Caco-2 (cell line): ENCODE measurements at regions not wholly inside any gene's neighbourhood (a gene's known extent, or its start where the extent isn't known, plus 50 kb on each side); places are given as distances from the start of the nearest gene placed in this dataset.

Experiments
- BruUV-seq: library from RNA; stranded (reverse); fragments of 400-500 nt; replicated peaks from 2 replicates; lab custom pipeline; 2021; lab: Mats Ljungman, UMichigan
- CTCF ChIA-PET: fragments of 300-600 bp; sonication (Branson Sonifier 250); formaldehyde crosslinking; loops from one replicate; lab custom pipeline; 2022; ENCODE audit warnings: antibody characterized with exemption; lab: Charles Lee
- POLR2A ChIA-PET: fragments of 300-600 bp; sonication (Branson Sonifier 250); formaldehyde crosslinking; loops from one replicate; lab custom pipeline; 2022; ENCODE audit warnings: antibody characterized with exemption; lab: Charles Lee
- DNase-seq, 2 experiments: peaks; one replicate each; pipeline versions ENCODE4 v3.0.0 to v3.0.0-alpha.2; 2020 to 2022
- H3K27me3 ChIP-seq: replicated peaks from 2 replicates; pipeline ENCODE4 v1.6.0; 2011; ENCODE audit warnings: low read length; ENCODE audit not compliant: control insufficient read depth, insufficient read depth
- H3K36me3 ChIP-seq: 2 replicates; pipeline ENCODE4 v1.5.1; 2011; ENCODE audit warnings: low read length; ENCODE audit not compliant: control insufficient read depth, insufficient read depth
- H3K4me1 ChIP-seq: fragments of 250-450 bp; sonication (Bioruptor Pico); 2 replicates; pipeline ENCODE4 v1.5.1; 2020; ENCODE audit warnings: mild to moderate bottlenecking
- H3K4me3 ChIP-seq: 2 replicates; pipeline ENCODE4 v1.5.1; 2011; ENCODE audit warnings: low read depth, mild to moderate bottlenecking, control low read depth, low read length
- H3K9me3 ChIP-seq: fragments of 250-450 bp; sonication (Bioruptor Pico); 2 replicates; pipeline ENCODE4 v1.5.1; 2020; ENCODE audit warnings: mild to moderate bottlenecking, moderate library complexity
- H3K27ac Mint-ChIP-seq: one replicate; pipeline ENCODE4 v1.8.0; 2022; ENCODE audit warnings: mixed read lengths; ENCODE audit not compliant: unreplicated experiment
- H3K27me3 Mint-ChIP-seq: one replicate; pipeline ENCODE4 v1.8.0; 2022; ENCODE audit warnings: mixed read lengths; ENCODE audit not compliant: insufficient read depth, unreplicated experiment
- H3K36me3 Mint-ChIP-seq: one replicate; pipeline ENCODE4 v1.8.0; 2022; ENCODE audit warnings: mild to moderate bottlenecking, mixed read lengths; ENCODE audit not compliant: insufficient read depth, unreplicated experiment
- H3K4me1 Mint-ChIP-seq: one replicate; pipeline ENCODE4 v1.8.0; 2022; ENCODE audit warnings: low read depth, mixed read lengths; ENCODE audit not compliant: unreplicated experiment
- H3K4me3 Mint-ChIP-seq: one replicate; pipeline ENCODE4 v1.8.0; 2022; ENCODE audit warnings: mild to moderate bottlenecking, moderate library complexity, mixed read lengths; ENCODE audit not compliant: unreplicated experiment
- H3K9me3 Mint-ChIP-seq: one replicate; pipeline ENCODE4 v1.8.0; 2022; ENCODE audit warnings: mixed read lengths; ENCODE audit not compliant: unreplicated experiment
- intact Hi-C: fragments of 100-400 bp; cut with micrococcal nuclease; formaldehyde crosslinking; loops from one replicate; pipeline ENCODE4 v1.10.0; 2022; ENCODE audit not compliant: unreplicated experiment
- TF ChIP-seq, protein P1 (sequence below), 2 experiments: fragments of 200-600 bp in 1 of 2; IDR thresholded peaks; 1 replicate in 1 of 2; 2 replicates in 1 of 2; pipeline versions ENCODE4 v1.5.1 to v1.8.0; 2011 to 2022; ENCODE audit warnings: antibody characterized with exemption in 1 of 2, control low read depth in 1 of 2, inconsistent platforms in 1 of 2, low read depth in 1 of 2, low read length in 1 of 2, mild to moderate bottlenecking in 1 of 2, moderate library complexity in 1 of 2; ENCODE audit not compliant: insufficient read depth in 1 of 2, severe bottlenecking in 1 of 2, unreplicated experiment in 1 of 2

DNA sequence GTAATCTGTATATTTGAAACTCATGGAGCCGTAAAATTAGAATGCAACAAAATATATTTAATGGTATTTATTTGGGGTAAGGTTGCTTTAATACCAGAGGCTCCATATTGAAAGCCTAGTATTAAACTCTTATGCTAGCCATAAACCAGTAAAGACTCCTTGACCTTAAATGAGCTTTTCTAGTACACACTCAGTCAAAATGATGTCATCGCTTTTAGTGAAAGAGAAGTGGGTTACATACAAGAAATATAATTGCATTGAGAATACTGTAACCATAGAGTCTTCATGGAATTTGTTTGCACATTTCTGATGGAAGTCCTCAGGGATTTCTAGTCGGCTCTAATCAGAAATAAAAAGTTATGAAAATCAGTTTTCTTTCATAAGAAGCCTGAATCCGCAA, 757.6 kb downstream of the GBE1 start:
- intact Hi-C loops, result loop anchor here (10.0 kb wide), 1 partner anchor 101 kb away; no protein-coding TSS in a partner anchor
- Mint-ChIP-seq H3K36me3 (no peaks in the 10 kb centered on the region), H3K4me3 (no peak overlapping the region), H3K27me3 (no peaks in the 10 kb centered on the region), H3K27ac (no peak overlapping the region), H3K4me1 (peaks cover 7% of the 10 kb centered on the region), H3K9me3 (peaks cover 22% of the 10 kb centered on the region)
- no peak overlapping the region for H3K4me3 ChIP-seq
- H3K27me3 ChIP-seq, result no peaks in the 10 kb centered on the region
- H3K36me3 ChIP-seq, result no peaks in the 10 kb centered on the region
- ChIA-PET CTCF (no interaction called here), POLR2A (no interaction called here)
- BruUV-seq, result no TSS peak
- peaks cover under 1% of the 10 kb centered on the region; the same call in 1 of the 2 replicates for H3K4me1 ChIP-seq
- H3K9me3 ChIP-seq, result no peaks in the 10 kb centered on the region
- DNase-seq, result no peak
- TF ChIP-seq, protein P1, sequence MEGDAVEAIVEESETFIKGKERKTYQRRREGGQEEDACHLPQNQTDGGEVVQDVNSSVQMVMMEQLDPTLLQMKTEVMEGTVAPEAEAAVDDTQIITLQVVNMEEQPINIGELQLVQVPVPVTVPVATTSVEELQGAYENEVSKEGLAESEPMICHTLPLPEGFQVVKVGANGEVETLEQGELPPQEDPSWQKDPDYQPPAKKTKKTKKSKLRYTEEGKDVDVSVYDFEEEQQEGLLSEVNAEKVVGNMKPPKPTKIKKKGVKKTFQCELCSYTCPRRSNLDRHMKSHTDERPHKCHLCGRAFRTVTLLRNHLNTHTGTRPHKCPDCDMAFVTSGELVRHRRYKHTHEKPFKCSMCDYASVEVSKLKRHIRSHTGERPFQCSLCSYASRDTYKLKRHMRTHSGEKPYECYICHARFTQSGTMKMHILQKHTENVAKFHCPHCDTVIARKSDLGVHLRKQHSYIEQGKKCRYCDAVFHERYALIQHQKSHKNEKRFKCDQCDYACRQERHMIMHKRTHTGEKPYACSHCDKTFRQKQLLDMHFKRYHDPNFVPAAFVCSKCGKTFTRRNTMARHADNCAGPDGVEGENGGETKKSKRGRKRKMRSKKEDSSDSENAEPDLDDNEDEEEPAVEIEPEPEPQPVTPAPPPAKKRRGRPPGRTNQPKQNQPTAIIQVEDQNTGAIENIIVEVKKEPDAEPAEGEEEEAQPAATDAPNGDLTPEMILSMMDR (IDR thresholded peaks at IDR 0.05; ENCODE audit: insufficient read depth in 1 of 2, low read depth in 1 of 2, low read length in 1 of 2, severe bottlenecking in 1 of 2, unreplicated experiment in 1 of 2), result no peak

DNA sequence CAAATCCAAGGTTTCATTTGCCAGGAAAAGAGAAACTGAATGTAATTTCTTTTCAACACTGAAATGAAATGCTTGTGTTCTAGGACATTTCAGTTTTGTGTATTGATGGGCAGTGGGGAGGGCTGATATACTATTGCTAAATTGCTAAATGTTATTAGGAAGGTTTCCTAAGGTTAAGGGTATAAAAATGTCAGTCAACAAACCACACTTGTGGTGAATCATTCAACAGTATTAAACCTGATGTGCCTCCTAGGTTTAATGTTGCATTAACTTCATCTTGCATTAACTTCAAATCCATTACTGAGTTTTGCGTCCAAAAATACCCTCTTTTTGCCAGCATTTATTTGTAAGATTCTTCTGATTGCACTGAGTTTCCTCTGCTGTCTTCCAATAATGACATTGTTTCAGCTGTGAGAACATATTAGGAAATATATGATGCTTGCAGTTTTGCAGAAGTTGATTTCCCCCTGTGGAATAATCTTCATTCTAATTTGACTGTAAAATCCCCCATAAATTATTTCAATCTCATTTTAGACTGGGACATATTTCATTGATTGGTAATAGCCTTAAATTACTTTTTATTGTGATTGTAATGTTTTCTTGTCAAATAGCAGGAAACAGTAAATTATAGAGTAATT, 758.3 kb downstream of the GBE1 start:
- ChIA-PET CTCF (no interaction called here), POLR2A (no interaction called here)
- H3K36me3 Mint-ChIP-seq, result no peaks in the 10 kb centered on the region
- Histone ChIP-seq H3K27me3 (no peaks in the 10 kb centered on the region), H3K36me3 (no peaks in the 10 kb centered on the region), H3K4me1 (peaks cover 8% of the 10 kb centered on the region), H3K4me3 (no peak overlapping the region), H3K9me3 (no peaks in the 10 kb centered on the region)
- peaks cover 7% of the 10 kb centered on the region for H3K4me1 Mint-ChIP-seq
- no peak overlapping the region for H3K27ac Mint-ChIP-seq
- H3K4me3 Mint-ChIP-seq, result no peak overlapping the region
- peaks cover 22% of the 10 kb centered on the region for H3K9me3 Mint-ChIP-seq
- no peak for DNase-seq
- BruUV-seq, result no TSS peak
- intact Hi-C loops, result loop anchor here (10.0 kb wide), 1 partner anchor 102 kb away; no protein-coding TSS in a partner anchor
- H3K27me3 Mint-ChIP-seq, result no peaks in the 10 kb centered on the region
- TF ChIP-seq, protein P1 (IDR thresholded peaks at IDR 0.05; ENCODE audit: insufficient read depth in 1 of 2, low read depth in 1 of 2, low read length in 1 of 2, severe bottlenecking in 1 of 2, unreplicated experiment in 1 of 2), result no peak

DNA sequence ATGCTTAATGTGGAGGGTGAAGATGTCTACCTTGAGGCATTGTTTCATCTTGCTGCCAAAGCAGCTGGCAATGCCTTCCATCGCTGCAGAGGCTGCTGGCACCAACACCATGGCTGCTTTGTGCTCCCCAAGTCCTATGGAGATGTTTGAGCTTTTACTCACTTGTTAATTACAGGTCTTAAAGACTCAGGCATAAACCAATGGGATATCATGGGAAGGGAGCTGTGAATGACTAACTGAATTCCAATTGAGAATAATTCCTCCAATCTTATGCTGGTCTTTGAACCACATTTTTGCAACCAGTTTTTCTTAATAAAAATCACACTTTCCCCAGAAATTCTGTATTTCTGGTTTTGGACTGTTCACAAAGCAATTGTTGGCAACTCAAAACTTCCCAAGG, 762.0 kb downstream of the GBE1 start:
- Mint-ChIP-seq H3K9me3 (peaks cover 25% of the 10 kb centered on the region), H3K36me3 (peaks cover 5% of the 10 kb centered on the region), H3K27ac (no peak overlapping the region), H3K27me3 (no peaks in the 10 kb centered on the region), H3K4me1 (peaks cover 21% of the 10 kb centered on the region), H3K4me3 (no peak overlapping the region)
- peaks cover 33% of the 10 kb centered on the region for H3K4me1 ChIP-seq
- no peaks in the 10 kb centered on the region for H3K36me3 ChIP-seq
- DNase-seq, result no peak
- intact Hi-C loops, result no loop called here
- 0 out of 2 replicates have a peak, but pooled peaks cover 2% of the 10 kb centered on the region for H3K9me3 ChIP-seq
- no peak overlapping the region for H3K4me3 ChIP-seq
- no TSS peak for BruUV-seq
- CTCF ChIA-PET, result no interaction called here
- TF ChIP-seq, protein P1 (IDR thresholded peaks at IDR 0.05; ENCODE audit: insufficient read depth in 1 of 2, low read depth in 1 of 2, low read length in 1 of 2, severe bottlenecking in 1 of 2, unreplicated experiment in 1 of 2), result no peak
- no peaks in the 10 kb centered on the region for H3K27me3 ChIP-seq
- POLR2A ChIA-PET, result no interaction called here
